Activated CD8-positive, alpha-beta memory T cell treated with anti-CD3 and anti-CD28 coated beads, Interleukin-2, amount 10 ng/mL, durations not matched to agents 7 days and 5 days (primary cell): ENCODE measurements at regions not wholly inside any gene's neighbourhood (a gene's known extent, or its start where the extent isn't known, plus 50 kb on each side); places are given as distances from the start of the nearest gene placed in this dataset.

Experiments used
- ATAC-seq: fragments of 150-1000 bp; cut with Tn5 transposase; one replicate; pipeline ENCODE4 v1.10.0; 2021; ENCODE audit warnings: moderate library complexity
- CTCF ChIA-PET: fragments of 350-600 bp; sonication (Branson Sonifier 250); formaldehyde crosslinking; loops from one replicate; lab custom pipeline; 2021; ENCODE audit warnings: antibody characterized with exemption; lab: Charles Lee
- DNase-seq: peaks from one replicate; pipeline ENCODE4 v3.0.0-alpha.2; 2020
- H3K27ac Mint-ChIP-seq: one replicate; pipeline ENCODE4 v1.8.0; 2021; ENCODE audit warnings: mild to moderate bottlenecking, mixed read lengths
- H3K27me3 Mint-ChIP-seq: one replicate; pipeline ENCODE4 v1.8.0; 2021; ENCODE audit warnings: mixed read lengths
- H3K36me3 Mint-ChIP-seq: one replicate; pipeline ENCODE4 v1.8.0; 2021; ENCODE audit warnings: mild to moderate bottlenecking, mixed read lengths
- H3K4me1 Mint-ChIP-seq: one replicate; pipeline ENCODE4 v1.8.0; 2021; ENCODE audit warnings: mixed read lengths
- H3K4me3 Mint-ChIP-seq: one replicate; pipeline ENCODE4 v1.8.0; 2021; ENCODE audit warnings: mild to moderate bottlenecking, moderate library complexity, mixed read lengths
- H3K9me3 Mint-ChIP-seq: one replicate; pipeline ENCODE4 v1.8.0; 2022; ENCODE audit warnings: low read depth, mixed read lengths

DNA sequence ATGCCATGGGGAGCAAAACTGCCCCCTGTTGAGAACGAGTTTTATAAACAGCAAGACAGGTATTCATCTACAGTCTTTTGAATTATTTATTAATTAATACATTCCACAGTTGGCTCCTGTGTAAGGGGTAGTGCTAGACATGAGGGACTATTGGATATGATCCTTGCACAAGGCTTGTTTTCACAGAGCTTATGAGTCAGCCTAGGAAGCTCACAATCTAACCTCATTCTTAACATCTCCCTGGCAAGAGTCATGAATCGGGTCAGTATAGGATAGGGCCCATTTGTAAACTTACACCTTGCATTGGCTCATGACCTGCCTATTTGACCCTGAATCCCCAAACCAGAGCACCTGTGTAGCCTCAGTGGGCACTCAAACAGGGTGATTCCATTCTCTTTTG lies 209.1 kb upstream of the HCCS start:
- Mint-ChIP-seq H3K9me3 (no peaks in the 10 kb centered on the region), H3K4me3 (no peak overlapping the region), H3K27ac (no peak overlapping the region), H3K4me1 (no peaks in the 10 kb centered on the region), H3K27me3 (no peaks in the 10 kb centered on the region), H3K36me3 (no peaks in the 10 kb centered on the region)
- ATAC-seq (no peak), DNase-seq (no peak)
- CTCF ChIA-PET, result no interaction called here

DNA sequence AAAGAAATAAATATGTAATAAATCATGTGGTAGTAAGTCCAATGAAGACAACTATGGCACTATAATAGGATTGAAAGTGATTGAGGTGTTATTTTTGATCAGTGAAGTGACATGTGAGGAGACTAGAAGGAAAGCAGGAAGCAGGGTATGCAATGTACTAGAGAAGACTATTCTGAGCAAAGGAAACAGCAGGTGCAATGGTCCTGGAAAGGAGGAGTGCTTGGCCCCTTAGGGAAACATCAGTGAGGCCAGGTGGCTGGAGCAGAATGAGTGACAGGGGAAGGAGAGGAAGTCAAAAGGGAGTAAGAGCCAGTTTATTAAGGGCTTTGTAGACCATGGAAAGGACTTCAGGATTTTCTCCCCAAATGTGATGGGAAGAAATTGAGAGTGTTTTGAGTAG lies 207.6 kb upstream of the HCCS start:
- no peak for DNase-seq
- no peak overlapping the region for H3K4me3 Mint-ChIP-seq
- no peaks in the 10 kb centered on the region for H3K27me3 Mint-ChIP-seq
- H3K36me3 Mint-ChIP-seq, result no peaks in the 10 kb centered on the region
- ATAC-seq, result no peak
- H3K27ac Mint-ChIP-seq, result no peak overlapping the region
- H3K4me1 Mint-ChIP-seq, result no peaks in the 10 kb centered on the region
- H3K9me3 Mint-ChIP-seq, result no peaks in the 10 kb centered on the region
- CTCF ChIA-PET, result no interaction called here

DNA sequence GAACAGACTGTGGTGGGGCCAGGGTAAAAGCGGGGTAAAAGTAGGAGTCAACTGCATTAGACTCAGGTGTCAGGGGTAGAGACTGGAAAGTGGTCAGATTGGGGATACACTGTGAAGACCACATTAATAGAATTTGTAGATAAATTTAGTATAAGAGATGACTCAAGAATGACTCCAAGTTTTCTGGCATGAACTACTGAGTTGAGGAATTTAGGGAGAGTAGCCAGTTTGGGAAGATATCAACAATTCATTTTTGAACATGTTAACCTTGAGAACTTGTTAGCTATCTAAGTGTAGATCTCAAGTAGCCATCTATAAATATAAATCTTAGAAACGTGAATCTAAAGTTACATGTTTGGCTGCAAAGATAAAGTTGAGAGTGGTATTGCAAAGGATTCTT lies 206.9 kb upstream of the HCCS start:
- DNase-seq, result no peak
- Mint-ChIP-seq H3K27ac (no peak overlapping the region), H3K4me1 (no peaks in the 10 kb centered on the region), H3K27me3 (no peaks in the 10 kb centered on the region), H3K4me3 (no peak overlapping the region), H3K36me3 (no peaks in the 10 kb centered on the region), H3K9me3 (no peaks in the 10 kb centered on the region)
- no peak for ATAC-seq
- CTCF ChIA-PET, result no interaction called here

DNA sequence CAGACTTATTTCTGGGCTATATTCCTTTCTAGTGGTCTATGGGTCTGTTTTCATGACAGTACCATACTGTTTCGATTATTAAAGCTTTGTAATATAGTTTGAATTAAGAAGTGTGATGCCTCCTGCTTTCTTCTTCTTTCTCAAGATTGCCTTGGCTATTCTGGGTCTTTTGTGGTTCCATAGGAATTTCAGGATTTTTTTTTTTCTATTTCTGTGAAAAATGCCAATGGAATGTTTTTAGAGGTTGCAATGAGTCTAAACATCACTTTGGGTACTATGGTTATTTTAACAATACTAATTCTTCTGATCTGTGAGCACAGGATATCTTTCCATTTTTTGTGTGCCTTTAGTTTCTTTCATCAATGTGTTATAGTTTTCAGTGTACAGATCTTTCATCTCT lies 204.3 kb upstream of the HCCS start:
- H3K4me3 Mint-ChIP-seq, result no peak overlapping the region
- CTCF ChIA-PET, result no interaction called here

DNA sequence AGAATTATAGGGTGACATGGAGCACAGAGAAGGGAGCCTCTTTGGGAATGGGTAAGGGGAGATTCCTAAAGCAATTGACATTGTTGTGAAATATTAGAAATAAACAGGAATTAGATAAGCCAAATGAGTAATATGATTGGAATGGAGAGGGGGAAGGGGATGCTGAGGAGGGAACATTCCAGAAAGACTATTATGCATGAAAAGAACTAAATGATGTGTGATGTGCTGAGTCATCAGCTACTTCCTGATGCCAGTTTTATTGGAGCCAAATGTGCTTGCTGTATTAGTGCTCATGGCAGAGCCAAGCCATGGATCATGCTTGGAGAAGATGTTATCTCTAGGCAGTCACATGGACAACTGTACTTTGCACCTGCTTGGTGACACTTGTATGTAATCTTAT lies 189.0 kb upstream of the HCCS start:
- no peaks in the 10 kb centered on the region for H3K4me1 Mint-ChIP-seq
- H3K36me3 Mint-ChIP-seq, result no peaks in the 10 kb centered on the region
- ATAC-seq, result no peak
- no peaks in the 10 kb centered on the region for H3K27me3 Mint-ChIP-seq
- no peak overlapping the region for H3K27ac Mint-ChIP-seq
- no peak overlapping the region for H3K4me3 Mint-ChIP-seq
- no peak for DNase-seq
- CTCF ChIA-PET, result no interaction called here
- H3K9me3 Mint-ChIP-seq, result peaks cover 3% of the 10 kb centered on the region

More for the DNA sequence above, 204.3 kb upstream of the HCCS start:
- Mint-ChIP-seq H3K4me1 (no peaks in the 10 kb centered on the region), H3K36me3 (no peaks in the 10 kb centered on the region), H3K27ac (no peak overlapping the region), H3K9me3 (no peaks in the 10 kb centered on the region), H3K27me3 (no peaks in the 10 kb centered on the region)
- ATAC-seq (no peak), DNase-seq (no peak)

DNA sequence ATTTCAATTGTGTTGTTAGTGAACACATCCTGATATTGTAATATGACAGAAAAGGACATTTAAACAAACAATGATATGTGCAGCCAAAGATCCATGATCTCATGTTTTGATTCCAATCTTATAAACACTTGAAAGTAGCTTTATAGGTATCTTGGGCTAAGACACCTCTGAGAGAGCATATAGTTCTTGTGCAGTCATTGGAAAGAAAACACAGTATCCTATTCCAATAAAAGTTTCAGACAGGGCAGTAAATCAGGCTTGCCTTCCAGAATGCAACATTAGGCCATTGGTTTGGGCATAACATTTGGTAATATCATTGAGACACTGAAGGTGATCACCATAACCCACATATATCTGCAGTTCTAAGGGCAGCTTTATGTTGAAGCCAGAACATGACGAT lies 188.3 kb upstream of the HCCS start:
- no peaks in the 10 kb centered on the region for H3K4me1 Mint-ChIP-seq
- peaks cover 3% of the 10 kb centered on the region for H3K9me3 Mint-ChIP-seq
- no peak for DNase-seq
- CTCF ChIA-PET, result no interaction called here
- H3K27ac Mint-ChIP-seq, result no peak overlapping the region
- H3K36me3 Mint-ChIP-seq, result no peaks in the 10 kb centered on the region
- H3K4me3 Mint-ChIP-seq, result no peak overlapping the region
- no peak for ATAC-seq
- no peaks in the 10 kb centered on the region for H3K27me3 Mint-ChIP-seq

DNA sequence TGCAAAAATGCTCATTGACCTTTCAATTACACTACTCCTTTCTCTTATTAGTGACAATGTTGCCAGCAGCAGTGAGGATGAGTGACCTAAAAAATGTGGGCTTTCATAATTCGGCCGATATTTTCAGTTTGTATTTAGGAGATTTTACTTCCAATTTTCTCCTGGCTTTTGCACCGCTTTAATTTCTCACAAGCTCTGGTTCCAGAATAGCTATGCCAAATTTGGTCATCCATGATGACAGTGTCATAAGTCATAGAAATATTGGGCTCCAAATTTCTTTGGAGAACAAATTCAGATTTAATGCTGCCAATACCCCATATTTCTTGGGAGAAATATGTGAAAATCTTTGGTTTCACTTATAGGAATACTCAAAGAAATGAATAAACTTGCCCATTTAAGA lies 187.7 kb upstream of the HCCS start:
- CTCF ChIA-PET, result no interaction called here

DNA sequence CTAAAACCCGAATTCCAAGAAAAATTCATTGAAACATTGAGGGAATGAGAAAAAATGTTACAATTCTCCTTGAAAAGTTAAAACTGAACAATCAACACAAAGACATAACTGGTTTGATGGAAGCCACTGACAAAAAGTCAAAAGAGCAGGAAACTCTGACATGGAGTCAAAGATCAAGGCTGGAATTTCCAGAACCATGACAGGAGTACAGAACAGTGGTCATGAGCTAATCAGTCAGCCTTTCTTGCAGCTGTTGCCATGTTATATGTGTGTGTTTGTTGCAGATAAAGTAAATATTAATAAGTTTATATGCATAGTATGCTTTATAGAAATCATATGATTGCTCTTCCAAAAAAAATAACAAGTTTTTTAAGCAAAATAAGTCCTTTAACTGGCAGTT lies 184.7 kb upstream of the HCCS start:
- Mint-ChIP-seq H3K27ac (no peak overlapping the region), H3K36me3 (no peaks in the 10 kb centered on the region), H3K4me1 (no peaks in the 10 kb centered on the region), H3K4me3 (no peak overlapping the region), H3K9me3 (no peaks in the 10 kb centered on the region), H3K27me3 (no peaks in the 10 kb centered on the region)
- CTCF ChIA-PET, result no interaction called here
- DNase-seq (no peak), ATAC-seq (no peak)

More for the DNA sequence above, 187.7 kb upstream of the HCCS start:
- H3K9me3 Mint-ChIP-seq, result no peaks in the 10 kb centered on the region
- no peaks in the 10 kb centered on the region for H3K4me1 Mint-ChIP-seq
- no peak overlapping the region for H3K27ac Mint-ChIP-seq
- no peak overlapping the region for H3K4me3 Mint-ChIP-seq
- DNase-seq (no peak), ATAC-seq (no peak)
- no peaks in the 10 kb centered on the region for H3K36me3 Mint-ChIP-seq
- H3K27me3 Mint-ChIP-seq, result no peaks in the 10 kb centered on the region

DNA sequence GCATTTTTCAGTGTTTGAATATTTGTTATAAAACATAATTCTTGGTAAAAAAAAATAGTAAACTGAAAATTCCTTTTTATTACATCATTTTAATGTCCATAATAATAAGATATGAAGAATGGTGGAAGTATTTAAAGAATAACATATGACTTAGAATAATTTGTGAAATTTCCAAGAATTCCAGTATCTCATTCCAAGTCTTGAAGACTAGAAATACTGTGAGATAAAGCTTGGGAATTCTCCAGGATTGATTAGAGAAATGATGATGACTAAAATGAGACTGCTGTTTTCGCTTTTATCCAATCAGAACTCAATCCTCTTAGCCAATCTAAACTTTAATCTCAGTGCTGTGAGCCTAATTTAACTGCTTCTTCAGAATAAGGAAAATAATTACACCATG lies 184.2 kb upstream of the HCCS start:
- no peak overlapping the region for H3K4me3 Mint-ChIP-seq
- ATAC-seq (no peak), DNase-seq (no peak)
- no peak overlapping the region for H3K27ac Mint-ChIP-seq
- H3K4me1 Mint-ChIP-seq, result no peaks in the 10 kb centered on the region
- H3K9me3 Mint-ChIP-seq, result no peaks in the 10 kb centered on the region
- H3K36me3 Mint-ChIP-seq, result no peaks in the 10 kb centered on the region
- no peaks in the 10 kb centered on the region for H3K27me3 Mint-ChIP-seq
- CTCF ChIA-PET, result no interaction called here

DNA sequence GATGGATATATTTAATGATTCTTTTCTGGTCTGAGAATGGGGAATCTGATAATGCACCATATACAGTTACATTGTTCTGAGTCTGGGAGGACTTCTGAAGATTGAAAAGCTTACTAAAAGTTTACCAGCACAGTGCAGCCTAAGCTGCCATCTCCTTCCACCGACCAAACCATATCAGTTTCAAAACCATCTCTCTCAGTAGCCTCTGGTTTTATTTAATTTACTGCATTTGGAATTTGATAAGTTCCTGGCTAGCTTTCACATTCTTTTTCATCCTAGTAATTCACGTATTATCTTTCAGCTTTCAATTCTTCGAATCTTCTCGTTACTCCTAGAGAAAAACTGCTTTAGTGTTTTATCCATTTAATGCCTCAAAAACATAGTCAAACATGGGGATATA lies 181.4 kb upstream of the HCCS start:
- Mint-ChIP-seq H3K4me1 (no peaks in the 10 kb centered on the region), H3K9me3 (no peaks in the 10 kb centered on the region), H3K4me3 (no peak overlapping the region), H3K27me3 (no peaks in the 10 kb centered on the region), H3K36me3 (no peaks in the 10 kb centered on the region), H3K27ac (no peak overlapping the region)
- DNase-seq, result no peak
- no peak for ATAC-seq
- CTCF ChIA-PET, result no interaction called here

DNA sequence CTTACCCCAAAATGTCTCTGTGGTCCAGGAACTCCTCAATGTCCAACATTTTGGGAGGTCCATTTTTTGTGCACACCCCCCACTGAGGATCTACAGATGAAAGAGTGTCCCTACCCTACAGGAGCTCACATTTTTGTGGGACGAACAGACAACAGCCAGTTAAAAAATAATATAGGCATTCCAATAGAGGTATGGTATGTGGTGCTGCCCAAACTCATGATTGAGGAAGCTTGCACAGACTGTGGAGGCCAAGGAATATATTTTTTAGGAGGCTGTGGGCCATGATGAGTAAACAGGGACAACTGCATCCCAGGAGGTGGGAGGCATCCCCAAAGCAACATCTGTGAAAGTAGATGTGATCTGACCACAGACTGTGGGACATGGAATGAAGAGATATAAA lies 181.0 kb upstream of the HCCS start:
- no peaks in the 10 kb centered on the region for H3K9me3 Mint-ChIP-seq
- H3K27me3 Mint-ChIP-seq, result no peaks in the 10 kb centered on the region

DNA sequence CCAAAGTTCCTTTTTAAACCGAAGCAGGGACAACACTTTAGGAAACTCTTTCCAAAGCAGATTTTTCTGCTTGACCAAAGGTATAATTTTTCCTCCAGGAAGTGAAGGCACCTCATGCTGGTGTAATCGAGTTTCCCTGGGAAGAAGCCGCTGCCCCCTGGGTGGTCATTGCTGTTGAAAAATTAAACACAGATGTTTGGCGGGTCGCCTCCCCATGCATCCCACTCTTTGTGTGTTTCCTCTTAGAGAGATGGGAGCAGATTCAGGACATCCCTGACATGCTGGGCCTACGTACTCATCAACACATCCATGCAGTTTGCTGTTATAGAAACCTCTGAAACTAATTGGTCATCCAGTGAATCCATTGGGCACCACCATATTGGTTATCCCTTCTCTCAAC lies 179.2 kb upstream of the HCCS start:
- DNase-seq (no peak), ATAC-seq (no peak)
- H3K4me1 Mint-ChIP-seq, result no peaks in the 10 kb centered on the region
- H3K36me3 Mint-ChIP-seq, result no peaks in the 10 kb centered on the region
- no peaks in the 10 kb centered on the region for H3K27me3 Mint-ChIP-seq
- no peak overlapping the region for H3K27ac Mint-ChIP-seq
- no peak overlapping the region for H3K4me3 Mint-ChIP-seq
- CTCF ChIA-PET, result no interaction called here
- H3K9me3 Mint-ChIP-seq, result no peaks in the 10 kb centered on the region

More for the DNA sequence above, 181.0 kb upstream of the HCCS start:
- Mint-ChIP-seq H3K36me3 (no peaks in the 10 kb centered on the region), H3K4me1 (no peaks in the 10 kb centered on the region), H3K27ac (no peak overlapping the region), H3K4me3 (no peak overlapping the region)
- ATAC-seq (no peak), DNase-seq (no peak)
- CTCF ChIA-PET, result no interaction called here

DNA sequence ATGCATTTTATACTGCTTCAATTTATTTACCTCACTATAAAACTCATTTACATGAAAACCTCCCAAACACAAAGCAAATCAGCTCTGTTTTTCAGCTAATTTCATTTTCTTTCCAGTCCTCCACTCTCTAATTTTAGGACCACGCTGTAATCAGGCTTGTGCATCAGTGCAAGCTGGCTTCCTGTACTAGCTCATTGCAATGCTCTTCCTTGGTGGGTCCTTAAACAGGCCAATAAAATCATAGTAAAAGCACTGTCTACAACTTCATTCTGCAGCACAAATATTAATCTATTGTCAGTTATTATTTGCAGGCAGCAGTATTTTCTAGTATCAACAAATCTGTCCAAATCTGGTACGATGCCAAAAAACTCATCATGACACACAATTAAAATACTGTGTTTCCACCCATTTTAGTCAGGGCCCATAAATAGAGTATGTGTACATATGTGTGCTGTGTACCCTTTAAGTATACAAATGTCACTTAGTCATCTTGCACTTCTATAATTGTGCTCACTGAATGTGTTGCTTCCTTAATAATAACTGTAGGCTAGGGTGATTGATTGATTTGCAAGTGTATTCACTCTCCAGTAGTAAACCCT lies 178.2 kb upstream of the HCCS start:
- CTCF ChIA-PET, result no interaction called here
- no peaks in the 10 kb centered on the region for H3K27me3 Mint-ChIP-seq
- no peak for ATAC-seq
- no peaks in the 10 kb centered on the region for H3K36me3 Mint-ChIP-seq
- H3K27ac Mint-ChIP-seq, result no peak overlapping the region
- no peaks in the 10 kb centered on the region for H3K9me3 Mint-ChIP-seq
- no peak for DNase-seq
- H3K4me1 Mint-ChIP-seq, result no peaks in the 10 kb centered on the region
- H3K4me3 Mint-ChIP-seq, result no peak overlapping the region

DNA sequence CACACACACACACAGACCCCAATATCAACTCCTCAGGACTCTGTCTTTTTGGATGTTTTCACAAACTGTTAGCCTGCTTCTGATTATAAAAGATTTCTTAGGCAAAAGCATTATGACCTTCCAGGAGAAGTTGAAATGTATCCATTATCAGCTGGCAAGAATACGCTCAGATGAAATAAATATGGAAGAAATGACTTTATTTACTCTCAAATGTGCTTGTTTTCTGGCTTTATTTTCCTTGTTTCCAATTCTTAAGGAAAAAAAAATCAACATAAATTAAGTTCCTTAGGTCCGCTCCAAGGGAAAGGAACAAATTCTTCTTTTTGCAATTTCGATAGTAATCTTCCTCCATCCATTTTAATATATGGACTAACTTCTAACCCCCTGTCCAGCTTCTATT lies 175.6 kb upstream of the HCCS start:
- ATAC-seq, result no peak
- no peak for DNase-seq
- no peaks in the 10 kb centered on the region for H3K36me3 Mint-ChIP-seq
- H3K27me3 Mint-ChIP-seq, result no peaks in the 10 kb centered on the region
- no peak overlapping the region for H3K27ac Mint-ChIP-seq
- H3K4me3 Mint-ChIP-seq, result no peak overlapping the region
- no peaks in the 10 kb centered on the region for H3K4me1 Mint-ChIP-seq
- no peaks in the 10 kb centered on the region for H3K9me3 Mint-ChIP-seq
- CTCF ChIA-PET, result no interaction called here

DNA sequence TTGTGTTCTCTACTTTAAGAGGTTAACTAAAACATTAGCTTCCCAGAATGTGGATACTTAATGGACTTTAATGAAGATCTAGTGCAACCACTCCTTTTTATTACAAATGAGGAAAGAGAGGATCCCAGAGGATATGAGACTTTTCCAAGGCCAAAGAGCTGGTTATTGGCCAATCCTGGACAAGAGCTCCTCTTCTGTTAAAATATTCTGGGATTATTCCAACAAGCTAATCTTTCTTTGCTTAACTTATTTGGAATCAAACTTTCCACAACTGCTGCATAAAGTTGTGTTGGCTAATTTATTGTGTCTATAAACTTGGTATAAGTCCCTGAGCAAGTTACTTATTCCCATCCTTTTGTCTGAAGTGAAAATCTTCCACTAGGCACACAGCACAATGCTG lies 174.2 kb upstream of the HCCS start:
- no peaks in the 10 kb centered on the region for H3K27me3 Mint-ChIP-seq
- H3K36me3 Mint-ChIP-seq, result no peaks in the 10 kb centered on the region
- no peak overlapping the region for H3K4me3 Mint-ChIP-seq
- no peak for ATAC-seq
- no peak for DNase-seq
- H3K27ac Mint-ChIP-seq, result no peak overlapping the region
- no peaks in the 10 kb centered on the region for H3K4me1 Mint-ChIP-seq
- CTCF ChIA-PET, result no interaction called here
- no peaks in the 10 kb centered on the region for H3K9me3 Mint-ChIP-seq
